ENCODE measurements at regions not wholly inside any gene's neighbourhood (a gene's known extent, or its start where the extent isn't known, plus 50 kb on each side); places are given as distances from the start of the nearest gene placed in this dataset.

GRCh38 chr18:24602201-24602600 is 141.8 kb downstream of the HRH4 start:
- DNase-seq: no peak
- no peaks in the 10 kb centered on the region for H3K4me1 ChIP-seq
- intact Hi-C loops (cut with micrococcal nuclease): no loop called here
- H3K4me3 ChIP-seq: no peak overlapping the region
- H3K27ac ChIP-seq (replicated peaks): no peak overlapping the region
- no peaks in the 10 kb centered on the region for H3K9me3 ChIP-seq (replicated peaks)
- TF ChIP-seq, protein P1, sequence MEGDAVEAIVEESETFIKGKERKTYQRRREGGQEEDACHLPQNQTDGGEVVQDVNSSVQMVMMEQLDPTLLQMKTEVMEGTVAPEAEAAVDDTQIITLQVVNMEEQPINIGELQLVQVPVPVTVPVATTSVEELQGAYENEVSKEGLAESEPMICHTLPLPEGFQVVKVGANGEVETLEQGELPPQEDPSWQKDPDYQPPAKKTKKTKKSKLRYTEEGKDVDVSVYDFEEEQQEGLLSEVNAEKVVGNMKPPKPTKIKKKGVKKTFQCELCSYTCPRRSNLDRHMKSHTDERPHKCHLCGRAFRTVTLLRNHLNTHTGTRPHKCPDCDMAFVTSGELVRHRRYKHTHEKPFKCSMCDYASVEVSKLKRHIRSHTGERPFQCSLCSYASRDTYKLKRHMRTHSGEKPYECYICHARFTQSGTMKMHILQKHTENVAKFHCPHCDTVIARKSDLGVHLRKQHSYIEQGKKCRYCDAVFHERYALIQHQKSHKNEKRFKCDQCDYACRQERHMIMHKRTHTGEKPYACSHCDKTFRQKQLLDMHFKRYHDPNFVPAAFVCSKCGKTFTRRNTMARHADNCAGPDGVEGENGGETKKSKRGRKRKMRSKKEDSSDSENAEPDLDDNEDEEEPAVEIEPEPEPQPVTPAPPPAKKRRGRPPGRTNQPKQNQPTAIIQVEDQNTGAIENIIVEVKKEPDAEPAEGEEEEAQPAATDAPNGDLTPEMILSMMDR (IDR thresholded peaks at IDR 0.05; ENCODE audit: borderline replicate concordance): no peak
- no peaks in the 10 kb centered on the region for H3K36me3 ChIP-seq
- peaks cover 13% of the 10 kb centered on the region for H3K27me3 ChIP-seq (ENCODE audit: low read depth)

GRCh38 chr18:24603151-24603550 is 142.7 kb downstream of the HRH4 start:
- H3K4me3 ChIP-seq: no peak overlapping the region

DNA sequence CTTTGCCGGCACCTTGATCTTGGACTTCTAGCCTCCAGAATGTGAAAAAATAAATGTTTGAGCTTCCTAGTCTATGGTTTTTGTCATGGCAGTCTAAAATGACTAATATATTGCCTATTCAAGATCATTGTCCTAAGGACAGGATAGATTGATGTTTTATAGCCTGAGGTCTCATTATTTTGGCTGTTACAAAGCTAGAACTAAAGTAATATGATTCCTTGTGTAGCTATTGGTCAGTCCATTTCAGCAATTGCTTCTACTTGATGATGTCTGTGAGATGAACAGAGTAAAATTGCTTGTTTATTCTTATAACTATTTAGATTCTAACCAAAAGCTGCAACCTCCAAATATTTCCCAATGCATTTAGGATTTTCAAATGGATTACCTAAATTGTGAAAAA is 145.0 kb downstream of the HRH4 start:
- H3K4me1 ChIP-seq: no peaks in the 10 kb centered on the region
- no peaks in the 10 kb centered on the region for H3K27me3 ChIP-seq (ENCODE audit: low read depth)
- H3K9me3 ChIP-seq (replicated peaks): no peaks in the 10 kb centered on the region
- TF ChIP-seq, protein P1 (IDR thresholded peaks at IDR 0.05; ENCODE audit: borderline replicate concordance): no peak
- intact Hi-C loops (cut with micrococcal nuclease): no loop called here
- no peak overlapping the region for H3K27ac ChIP-seq (replicated peaks)
- H3K36me3 ChIP-seq: no peaks in the 10 kb centered on the region
- DNase-seq: no peak
- no peak overlapping the region for H3K4me3 ChIP-seq

More at GRCh38 chr18:24603151-24603550, 142.7 kb downstream of the HRH4 start:
- Histone ChIP-seq H3K36me3 (no peaks in the 10 kb centered on the region), H3K27ac (replicated peaks) (no peak overlapping the region), H3K4me1 (no peaks in the 10 kb centered on the region), H3K9me3 (replicated peaks) (no peaks in the 10 kb centered on the region), H3K27me3 (ENCODE audit: low read depth) (peaks cover 7% of the 10 kb centered on the region)
- TF ChIP-seq, protein P1 (IDR thresholded peaks at IDR 0.05; ENCODE audit: borderline replicate concordance): no peak
- no peak for DNase-seq
- intact Hi-C loops (cut with micrococcal nuclease): no loop called here

GRCh38 chr18:24609254-24609653 is 148.8 kb downstream of the HRH4 start:
- Histone ChIP-seq H3K9me3 (replicated peaks) (no peaks in the 10 kb centered on the region), H3K4me3 (no peak overlapping the region), H3K4me1 (no peaks in the 10 kb centered on the region), H3K27me3 (ENCODE audit: low read depth) (peaks cover 6% of the 10 kb centered on the region), H3K27ac (replicated peaks) (no peak overlapping the region), H3K36me3 (no peaks in the 10 kb centered on the region)
- no peak for DNase-seq
- TF ChIP-seq, protein P1 (IDR thresholded peaks at IDR 0.05; ENCODE audit: borderline replicate concordance): no peak
- intact Hi-C loops (cut with micrococcal nuclease): no loop called here

GRCh38 chr18:24611075-24611474 is 150.6 kb downstream of the HRH4 start:
- Histone ChIP-seq H3K27me3 (ENCODE audit: low read depth) (peaks cover 6% of the 10 kb centered on the region), H3K27ac (replicated peaks) (no peak overlapping the region), H3K4me1 (no peaks in the 10 kb centered on the region), H3K4me3 (no peak overlapping the region), H3K9me3 (replicated peaks) (no peaks in the 10 kb centered on the region), H3K36me3 (no peaks in the 10 kb centered on the region)
- intact Hi-C loops (cut with micrococcal nuclease): no loop called here
- TF ChIP-seq, protein P1 (IDR thresholded peaks at IDR 0.05; ENCODE audit: borderline replicate concordance): no peak
- no peak for DNase-seq

Data from left ventricle myocardium inferior (tissue), 1 donor.